WTC11 (cell line): ENCODE measurements at regions not wholly inside any gene's neighbourhood (a gene's known extent, or its start where the extent isn't known, plus 50 kb on each side); places are given as distances from the start of the nearest gene placed in this dataset.

ENCODE experiments used
- ATAC-seq: fragments of 200-7000 bp; cut with Tn5 transposase; 2 replicates; pipeline ENCODE4 v1.10.0; 2021; ENCODE audit warnings: mild to moderate bottlenecking, moderate library complexity
- CTCF ChIA-PET: fragments of 300-600 bp; sonication (Branson Sonifier 250); formaldehyde crosslinking; loops from one replicate; lab custom pipeline; 2021; ENCODE audit warnings: antibody characterized with exemption; lab: Charles Lee
- POLR2A ChIA-PET: fragments of 350-600 bp; sonication (Branson Sonifier 250); formaldehyde crosslinking; loops from one replicate; lab custom pipeline; 2021; ENCODE audit warnings: antibody characterized with exemption; lab: Charles Lee
- DNase-seq: peaks from one replicate; pipeline ENCODE4 v3.0.0; 2021; ENCODE audit warnings: low spot score
- H3K27ac Mint-ChIP-seq: 2 replicates; pipeline ENCODE4 v1.8.0; 2021; ENCODE audit warnings: mixed read lengths
- H3K27me3 Mint-ChIP-seq: 2 replicates; pipeline ENCODE4 v1.8.0; 2021; ENCODE audit warnings: low read depth, mild to moderate bottlenecking, moderate library complexity, mixed read lengths
- H3K36me3 Mint-ChIP-seq: 2 replicates; pipeline ENCODE4 v1.8.0; 2021; ENCODE audit warnings: mixed read lengths
- H3K4me1 Mint-ChIP-seq: 2 replicates; pipeline ENCODE4 v1.8.0; 2022; ENCODE audit warnings: mixed read lengths
- H3K4me3 Mint-ChIP-seq: 2 replicates; pipeline ENCODE4 v1.8.0; 2021; ENCODE audit warnings: mild to moderate bottlenecking, moderate library complexity, mixed read lengths
- H3K9me3 Mint-ChIP-seq: 2 replicates; pipeline ENCODE4 v1.8.0; 2021; ENCODE audit warnings: mixed read lengths
- ATF1 ChIP-seq: sonication (generic); formaldehyde crosslinking; IDR thresholded peaks from 2 replicates; pipeline ENCODE4 v1.8.1; 2023; ENCODE audit warnings: mild to moderate bottlenecking, moderate library complexity, missing genetic modification reagents
- ATF3 ChIP-seq: sonication (generic); formaldehyde crosslinking; conservative IDR thresholded peaks from 2 replicates; pipeline ENCODE4 v1.8.1; 2022; ENCODE audit warnings: mild to moderate bottlenecking, missing genetic modification reagents
- CBFB ChIP-seq: sonication (generic); formaldehyde crosslinking; IDR thresholded peaks from 2 replicates; pipeline ENCODE4 v1.8.1; 2022; ENCODE audit warnings: mild to moderate bottlenecking, low read depth, missing genetic modification reagents
- CREM ChIP-seq: sonication (generic); formaldehyde crosslinking; IDR thresholded peaks from 2 replicates; pipeline ENCODE4 v1.8.1; 2022; ENCODE audit warnings: mild to moderate bottlenecking, missing genetic modification reagents, moderate library complexity
- CTCF ChIP-seq: fragments of 200-600 bp; IDR thresholded peaks from 2 replicates; pipeline ENCODE4 v1.8.0; 2022; ENCODE audit warnings: antibody characterized with exemption
- E2F1 ChIP-seq: sonication (generic); formaldehyde crosslinking; IDR thresholded peaks from 2 replicates; pipeline ENCODE4 v1.8.0; 2022; ENCODE audit warnings: mild to moderate bottlenecking, missing genetic modification reagents
- ELF4 ChIP-seq: sonication (generic); formaldehyde crosslinking; IDR thresholded peaks from 2 replicates; pipeline ENCODE4 v1.8.1; 2022; ENCODE audit warnings: low read depth, mild to moderate bottlenecking, moderate library complexity, missing genetic modification reagents
- ETV6 ChIP-seq: sonication (generic); formaldehyde crosslinking; IDR thresholded peaks from 2 replicates; pipeline ENCODE4 v1.8.1; 2022; ENCODE audit warnings: mild to moderate bottlenecking, missing genetic modification reagents
- FOXJ3 ChIP-seq: sonication (generic); formaldehyde crosslinking; IDR thresholded peaks from 2 replicates; pipeline ENCODE4 v1.9.0; 2021; ENCODE audit warnings: missing genetic modification reagents, mild to moderate bottlenecking, borderline replicate concordance
- GABPB1 ChIP-seq: sonication (generic); formaldehyde crosslinking; IDR thresholded peaks from 2 replicates; pipeline ENCODE4 v1.8.1; 2023; ENCODE audit warnings: mild to moderate bottlenecking, missing genetic modification reagents
- GRHL2 ChIP-seq: fragments of 250-450 bp; sonication (Bioruptor Pico); IDR thresholded peaks from 2 replicates; pipeline ENCODE4 v1.8.0; 2022; ENCODE audit warnings: mild to moderate bottlenecking, moderate library complexity; ENCODE audit not compliant: insufficient replicate concordance, severe bottlenecking
- IRF2 ChIP-seq: sonication (generic); formaldehyde crosslinking; IDR thresholded peaks from 2 replicates; pipeline ENCODE4 v1.8.0; 2022; ENCODE audit warnings: low read depth, missing genetic modification reagents, borderline replicate concordance
- MAX ChIP-seq: sonication (generic); formaldehyde crosslinking; IDR thresholded peaks from 2 replicates; pipeline ENCODE4 v1.8.0; 2022; ENCODE audit warnings: mild to moderate bottlenecking, missing genetic modification reagents
- MYBL2 ChIP-seq: sonication (generic); formaldehyde crosslinking; IDR thresholded peaks from 2 replicates; pipeline ENCODE4 v1.8.1; 2023; ENCODE audit warnings: mild to moderate bottlenecking, moderate library complexity, missing genetic modification reagents
- NR1H2 ChIP-seq: sonication (generic); formaldehyde crosslinking; IDR thresholded peaks from 2 replicates; pipeline ENCODE4 v1.9.0; 2021; ENCODE audit warnings: mild to moderate bottlenecking, moderate library complexity, missing genetic modification reagents
- OVOL2 ChIP-seq: fragments of 250-450 bp; sonication (Bioruptor Pico); IDR thresholded peaks from 2 replicates; pipeline ENCODE4 v1.9.0; 2021; ENCODE audit warnings: mild to moderate bottlenecking, borderline replicate concordance
- PREB ChIP-seq: sonication (generic); formaldehyde crosslinking; IDR thresholded peaks from 2 replicates; pipeline ENCODE4 v1.8.1; 2022; ENCODE audit warnings: mild to moderate bottlenecking, missing genetic modification reagents, moderate library complexity, borderline replicate concordance
- RORB ChIP-seq: fragments of 250-450 bp; sonication (Bioruptor Pico); IDR thresholded peaks from 2 replicates; pipeline ENCODE4 v1.9.0; 2021; ENCODE audit warnings: mild to moderate bottlenecking
- SMAD3 ChIP-seq: sonication (generic); formaldehyde crosslinking; IDR thresholded peaks from 2 replicates; pipeline ENCODE4 v1.8.0; 2022; ENCODE audit warnings: missing genetic modification reagents, mild to moderate bottlenecking, borderline replicate concordance
- ZNF263 ChIP-seq: sonication (generic); formaldehyde crosslinking; IDR thresholded peaks from 2 replicates; pipeline ENCODE4 v1.8.1; 2022; ENCODE audit warnings: low read depth, mild to moderate bottlenecking, moderate library complexity, missing genetic modification reagents
- ZNF416 ChIP-seq: fragments of 250-450 bp; sonication (Bioruptor Pico); IDR thresholded peaks from 2 replicates; pipeline ENCODE4 v1.9.0; 2021; ENCODE audit warnings: mild to moderate bottlenecking, inconsistent platforms
- ZNF671 ChIP-seq: fragments of 250-450 bp; sonication (Bioruptor Pico); IDR thresholded peaks from 2 replicates; pipeline ENCODE4 v1.8.0; 2021; ENCODE audit warnings: mild to moderate bottlenecking
- TF ChIP-seq, protein P1 (sequence below): sonication (generic); formaldehyde crosslinking; conservative IDR thresholded peaks from 2 replicates; pipeline ENCODE4 v1.8.1; 2023; ENCODE audit warnings: mild to moderate bottlenecking, low read depth, missing genetic modification reagents, moderate library complexity
- TF ChIP-seq, protein P2 (sequence below): sonication (generic); formaldehyde crosslinking; IDR thresholded peaks from 2 replicates; pipeline ENCODE4 v1.8.1; 2023; ENCODE audit warnings: mild to moderate bottlenecking, moderate library complexity, missing genetic modification reagents

DNA sequence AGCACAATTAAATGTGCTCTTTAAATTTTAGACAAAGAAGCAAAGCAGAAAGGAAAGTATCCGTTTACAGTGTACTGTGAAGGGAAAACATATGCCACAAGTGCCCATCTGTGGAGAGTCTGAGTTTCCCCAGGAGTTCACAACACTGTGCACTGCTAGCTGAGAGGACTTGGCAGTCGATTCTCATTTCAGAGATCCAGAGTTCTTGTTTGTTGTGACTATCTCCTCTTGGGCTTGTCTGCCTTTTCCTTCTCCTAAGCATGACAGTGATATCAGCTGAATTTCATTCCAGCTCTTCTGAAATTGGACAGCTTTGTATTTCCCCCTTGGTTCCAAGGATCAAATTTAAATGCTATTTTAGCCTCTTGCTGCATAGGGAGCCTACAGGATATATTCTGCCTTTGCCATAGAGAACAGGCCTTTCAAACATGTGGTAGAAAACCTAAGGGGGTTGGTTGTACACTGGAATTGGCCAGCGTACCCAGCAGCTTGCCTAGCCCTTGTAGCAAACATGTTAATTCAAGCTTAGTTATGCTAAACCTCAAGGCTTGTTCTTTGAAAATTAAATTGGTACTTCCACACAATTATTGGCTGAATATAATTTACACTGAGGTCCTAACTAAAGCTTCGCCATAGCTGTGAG, 259.2 kb upstream of the NOVA1 start:
- CTCF ChIA-PET = no interaction called here
- Mint-ChIP-seq H3K36me3 (no peaks in the 10 kb centered on the region), H3K27ac (no peak overlapping the region), H3K4me3 (no peak overlapping the region), H3K4me1 (no peaks in the 10 kb centered on the region), H3K27me3 (no peaks in the 10 kb centered on the region), H3K9me3 (no peaks in the 10 kb centered on the region)
- POLR2A ChIA-PET = no interaction called here
- ATAC-seq (no peak), DNase-seq (no peak)
- TF ChIP-seq SMAD3 (CRISPR knock-in tag) (no peak), IRF2 (no peak), FOXJ3 (no peak), PREB (no peak), GABPB1 (CRISPR knock-in tag) (no peak), GRHL2 (CRISPR knock-in tag) (no peak), MAX (CRISPR knock-in tag) (no peak), ETV6 (CRISPR knock-in tag) (no peak), ATF1 (CRISPR knock-in tag) (no peak), RORB (CRISPR knock-in tag) (no peak), ELF4 (CRISPR knock-in tag) (no peak), CREM (CRISPR knock-in tag) (no peak), MYBL2 (CRISPR knock-in tag) (no peak), ZNF416 (CRISPR knock-in tag) (no peak), E2F1 (no peak), OVOL2 (no peak), CBFB (no peak), ZNF671 (CRISPR knock-in tag) (no peak)
- TF ChIP-seq, protein P1, sequence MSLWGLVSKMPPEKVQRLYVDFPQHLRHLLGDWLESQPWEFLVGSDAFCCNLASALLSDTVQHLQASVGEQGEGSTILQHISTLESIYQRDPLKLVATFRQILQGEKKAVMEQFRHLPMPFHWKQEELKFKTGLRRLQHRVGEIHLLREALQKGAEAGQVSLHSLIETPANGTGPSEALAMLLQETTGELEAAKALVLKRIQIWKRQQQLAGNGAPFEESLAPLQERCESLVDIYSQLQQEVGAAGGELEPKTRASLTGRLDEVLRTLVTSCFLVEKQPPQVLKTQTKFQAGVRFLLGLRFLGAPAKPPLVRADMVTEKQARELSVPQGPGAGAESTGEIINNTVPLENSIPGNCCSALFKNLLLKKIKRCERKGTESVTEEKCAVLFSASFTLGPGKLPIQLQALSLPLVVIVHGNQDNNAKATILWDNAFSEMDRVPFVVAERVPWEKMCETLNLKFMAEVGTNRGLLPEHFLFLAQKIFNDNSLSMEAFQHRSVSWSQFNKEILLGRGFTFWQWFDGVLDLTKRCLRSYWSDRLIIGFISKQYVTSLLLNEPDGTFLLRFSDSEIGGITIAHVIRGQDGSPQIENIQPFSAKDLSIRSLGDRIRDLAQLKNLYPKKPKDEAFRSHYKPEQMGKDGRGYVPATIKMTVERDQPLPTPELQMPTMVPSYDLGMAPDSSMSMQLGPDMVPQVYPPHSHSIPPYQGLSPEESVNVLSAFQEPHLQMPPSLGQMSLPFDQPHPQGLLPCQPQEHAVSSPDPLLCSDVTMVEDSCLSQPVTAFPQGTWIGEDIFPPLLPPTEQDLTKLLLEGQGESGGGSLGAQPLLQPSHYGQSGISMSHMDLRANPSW = no peak
- TF ChIP-seq, protein P2, sequence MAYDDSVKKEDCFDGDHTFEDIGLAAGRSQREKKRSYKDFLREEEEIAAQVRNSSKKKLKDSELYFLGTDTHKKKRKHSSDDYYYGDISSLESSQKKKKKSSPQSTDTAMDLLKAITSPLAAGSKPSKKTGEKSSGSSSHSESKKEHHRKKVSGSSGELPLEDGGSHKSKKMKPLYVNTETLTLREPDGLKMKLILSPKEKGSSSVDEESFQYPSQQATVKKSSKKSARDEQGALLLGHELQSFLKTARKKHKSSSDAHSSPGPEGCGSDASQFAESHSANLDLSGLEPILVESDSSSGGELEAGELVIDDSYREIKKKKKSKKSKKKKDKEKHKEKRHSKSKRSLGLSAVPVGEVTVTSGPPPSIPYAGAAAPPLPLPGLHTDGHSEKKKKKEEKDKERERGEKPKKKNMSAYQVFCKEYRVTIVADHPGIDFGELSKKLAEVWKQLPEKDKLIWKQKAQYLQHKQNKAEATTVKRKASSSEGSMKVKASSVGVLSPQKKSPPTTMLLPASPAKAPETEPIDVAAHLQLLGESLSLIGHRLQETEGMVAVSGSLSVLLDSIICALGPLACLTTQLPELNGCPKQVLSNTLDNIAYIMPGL (CRISPR knock-in tag) = no peak

DNA sequence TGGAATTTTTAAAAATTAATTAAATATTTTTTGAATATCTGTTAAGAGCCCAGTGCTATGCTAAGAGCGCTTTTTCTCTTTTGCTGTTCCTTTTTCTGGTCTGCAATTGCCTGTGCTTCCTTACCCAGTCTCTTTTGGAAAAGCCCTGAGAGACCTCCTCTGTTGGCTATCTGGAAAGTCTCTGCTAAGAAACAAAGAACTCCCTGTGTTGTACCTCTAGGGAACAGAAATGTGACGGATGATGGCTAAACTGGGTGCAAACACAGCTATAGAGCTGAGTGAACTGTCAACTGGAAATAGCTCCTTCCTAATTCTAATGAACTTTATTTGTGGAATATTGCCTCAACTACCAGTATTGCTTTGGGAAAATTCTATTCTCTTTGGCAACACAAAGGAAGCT, 261.6 kb upstream of the NOVA1 start:
- H3K4me3 Mint-ChIP-seq = no peak overlapping the region
- no peaks in the 10 kb centered on the region for H3K4me1 Mint-ChIP-seq
- CTCF ChIA-PET = no interaction called here
- H3K27me3 Mint-ChIP-seq = no peaks in the 10 kb centered on the region
- DNase-seq (no peak), ATAC-seq (no peak)
- TF ChIP-seq NR1H2 (no peak), ZNF671 (CRISPR knock-in tag) (no peak), E2F1 (no peak), MAX (CRISPR knock-in tag) (no peak), CTCF (no peak), ZNF263 (CRISPR knock-in tag) (no peak), ATF3 (no peak)
- H3K9me3 Mint-ChIP-seq = peaks cover 3% of the 10 kb centered on the region
- no peak overlapping the region for H3K27ac Mint-ChIP-seq
- POLR2A ChIA-PET = interaction anchor here (0.5 kb wide), 1 partner anchor 29 kb away, joined by 4 read pairs; no protein-coding TSS in a partner anchor
- no peaks in the 10 kb centered on the region for H3K36me3 Mint-ChIP-seq
